Suprapubic skin (tissue), 4 donors: ENCODE measurements at regions not wholly inside any gene's neighbourhood (a gene's known extent, or its start where the extent isn't known, plus 50 kb on each side); places are given as distances from the start of the nearest gene placed in this dataset.

Experiments
- DNase-seq, 2 donors: peaks; one replicate each; pipeline ENCODE4 v3.0.0-alpha.2; 2019; ENCODE audit warnings: low spot score in 2 of 2
- H3K27ac ChIP-seq: fragments of 200-600 bp; sonication (generic); one replicate; pipeline ENCODE4 v1.5.1; 2019
- H3K27me3 ChIP-seq: fragments of 200-600 bp; sonication (generic); one replicate; pipeline ENCODE4 v1.5.1; 2019
- H3K36me3 ChIP-seq: fragments of 200-600 bp; sonication (generic); one replicate; pipeline ENCODE4 v1.5.1; 2019
- H3K4me1 ChIP-seq: fragments of 200-600 bp; sonication (generic); one replicate; pipeline ENCODE4 v1.5.1; 2019
- H3K4me3 ChIP-seq: fragments of 200-600 bp; sonication (generic); one replicate; pipeline ENCODE4 v1.5.1; 2019; ENCODE audit warnings: mild to moderate bottlenecking
- H3K9me3 ChIP-seq: fragments of 200-600 bp; sonication (generic); one replicate; pipeline ENCODE4 v1.5.1; 2019
- CTCF ChIP-seq, 2 donors: fragments of 200-600 bp in 1 of 2; fragments of 450-650 bp in 1 of 2; sonication (generic) in 1 of 2; IDR thresholded peaks; one replicate each; pipeline ENCODE4 v1.5.1; 2016 to 2019; ENCODE audit warnings: antibody characterized with exemption in 2 of 2, mild to moderate bottlenecking in 1 of 2, moderate library complexity in 1 of 2
- EP300 ChIP-seq: sonication (generic); formaldehyde crosslinking; IDR thresholded peaks from one replicate; pipeline ENCODE4 v1.6.1; 2017; ENCODE audit warnings: antibody characterized with exemption
- POLR2A ChIP-seq, 2 donors: fragments of 450-650 bp; IDR thresholded peaks; one replicate each; pipeline ENCODE4 v1.6.1; 2017; ENCODE audit warnings: antibody characterized with exemption in 2 of 2, mild to moderate bottlenecking in 2 of 2, moderate library complexity in 2 of 2
- POLR2AphosphoS5 ChIP-seq, 3 donors: sonication (generic); formaldehyde crosslinking; IDR thresholded peaks; one replicate each; pipeline ENCODE4 v1.6.1; 2017; ENCODE audit warnings: antibody characterized with exemption in 3 of 3
- WGBS: methylation state at CpG from one replicate; pipeline ENCODE4 v1.1.5; 2018; 5-methylcytosine and 5-hydroxymethylcytosine counted together

GRCh38 chr4:175961604-175962003, 104.0 kb upstream of the WDR17 start:
- DNase-seq: no peak
- Histone ChIP-seq H3K36me3 (no peaks in the 10 kb centered on the region), H3K4me3 (no peak overlapping the region), H3K4me1 (no peaks in the 10 kb centered on the region), H3K27me3 (no peaks in the 10 kb centered on the region), H3K27ac (no peak overlapping the region), H3K9me3 (no peaks in the 10 kb centered on the region)
- 60% methylated on average over 4 of the region's 4 CpGs for WGBS
- no peak for TF ChIP-seq POLR2A (IDR thresholded peaks at IDR 0.05)
- TF ChIP-seq CTCF (IDR thresholded peaks at IDR 0.05): no peak
- no peak for TF ChIP-seq EP300
- no peak for TF ChIP-seq POLR2AphosphoS5 (IDR thresholded peaks at IDR 0.05)

GRCh38 chr4:175970072-175970471, 95.6 kb upstream of the WDR17 start:
- WGBS: 65% methylated on average over 3 of the region's 3 CpGs
- no peak for TF ChIP-seq EP300
- TF ChIP-seq CTCF (IDR thresholded peaks at IDR 0.05): no peak
- TF ChIP-seq POLR2AphosphoS5 (IDR thresholded peaks at IDR 0.05): no peak
- no peak for TF ChIP-seq POLR2A (IDR thresholded peaks at IDR 0.05)
- Histone ChIP-seq H3K4me3 (no peak overlapping the region), H3K27ac (no peak overlapping the region), H3K4me1 (no peaks in the 10 kb centered on the region), H3K27me3 (no peaks in the 10 kb centered on the region), H3K9me3 (no peaks in the 10 kb centered on the region), H3K36me3 (no peaks in the 10 kb centered on the region)
- DNase-seq: no peak

GRCh38 chr4:175970724-175971123, 94.9 kb upstream of the WDR17 start:
- TF ChIP-seq POLR2A (IDR thresholded peaks at IDR 0.05) (no peak), POLR2AphosphoS5 (IDR thresholded peaks at IDR 0.05) (no peak), CTCF (IDR thresholded peaks at IDR 0.05) (no peak), EP300 (no peak)
- Histone ChIP-seq H3K4me3 (no peak overlapping the region), H3K9me3 (no peaks in the 10 kb centered on the region), H3K36me3 (no peaks in the 10 kb centered on the region), H3K27me3 (no peaks in the 10 kb centered on the region), H3K27ac (no peak overlapping the region), H3K4me1 (no peaks in the 10 kb centered on the region)
- no peak for DNase-seq
- WGBS: 69% methylated on average over 8 of the region's 8 CpGs

- H3K27ac ChIP-seq: no peak overlapping the region
- H3K4me3 ChIP-seq: no peak overlapping the region
- no peaks in the 10 kb centered on the region for H3K4me1 ChIP-seq
- H3K9me3 ChIP-seq: no peaks in the 10 kb centered on the region
- no peaks in the 10 kb centered on the region for H3K27me3 ChIP-seq
- DNase-seq: no peak
- no peak for TF ChIP-seq EP300
- 56% methylated on average over 11 of the region's 11 CpGs for WGBS
- H3K36me3 ChIP-seq: no peaks in the 10 kb centered on the region
Measured at GRCh38 chr4:175971388-175972179, 94.1 kb upstream of the WDR17 start.

GRCh38 chr4:175973027-175973923, 92.4 kb upstream of the WDR17 start:
- H3K4me1 ChIP-seq: no peaks in the 10 kb centered on the region
- no peaks in the 10 kb centered on the region for H3K36me3 ChIP-seq
- no peaks in the 10 kb centered on the region for H3K27me3 ChIP-seq
- no peak for TF ChIP-seq POLR2AphosphoS5 (IDR thresholded peaks at IDR 0.05)
- no peak for TF ChIP-seq CTCF (IDR thresholded peaks at IDR 0.05)
- TF ChIP-seq EP300: no peak
- no peak for TF ChIP-seq POLR2A (IDR thresholded peaks at IDR 0.05)
- no peak for DNase-seq
- WGBS: 78% methylated on average over 7 of the region's 7 CpGs
- no peak overlapping the region for H3K4me3 ChIP-seq
- H3K27ac ChIP-seq: no peak overlapping the region
- H3K9me3 ChIP-seq: no peaks in the 10 kb centered on the region
